GM12865 (cell line): ENCODE measurements at regions not wholly inside any gene's neighbourhood (a gene's known extent, or its start where the extent isn't known, plus 50 kb on each side); places are given as distances from the start of the nearest gene placed in this dataset.

Experiments
- DNase-seq: peaks from one replicate; pipeline ENCODE4 v3.0.0; 2010; ENCODE audit warnings: low read depth
- H3K4me3 ChIP-seq: 2 replicates; pipeline ENCODE4 v1.5.1; 2011; ENCODE audit warnings: mild to moderate bottlenecking, low read depth, low read length, control low read depth
- TF ChIP-seq, protein P1 (sequence below): IDR thresholded peaks from 2 replicates; pipeline ENCODE4 v1.5.1; 2011; ENCODE audit warnings: low read length, control low read depth, low read depth, inconsistent platforms; ENCODE audit not compliant: insufficient read depth; ENCODE audit errors: missing control alignments

- no peak overlapping the region for H3K4me3 ChIP-seq
- DNase-seq = no peak
- TF ChIP-seq, protein P1, sequence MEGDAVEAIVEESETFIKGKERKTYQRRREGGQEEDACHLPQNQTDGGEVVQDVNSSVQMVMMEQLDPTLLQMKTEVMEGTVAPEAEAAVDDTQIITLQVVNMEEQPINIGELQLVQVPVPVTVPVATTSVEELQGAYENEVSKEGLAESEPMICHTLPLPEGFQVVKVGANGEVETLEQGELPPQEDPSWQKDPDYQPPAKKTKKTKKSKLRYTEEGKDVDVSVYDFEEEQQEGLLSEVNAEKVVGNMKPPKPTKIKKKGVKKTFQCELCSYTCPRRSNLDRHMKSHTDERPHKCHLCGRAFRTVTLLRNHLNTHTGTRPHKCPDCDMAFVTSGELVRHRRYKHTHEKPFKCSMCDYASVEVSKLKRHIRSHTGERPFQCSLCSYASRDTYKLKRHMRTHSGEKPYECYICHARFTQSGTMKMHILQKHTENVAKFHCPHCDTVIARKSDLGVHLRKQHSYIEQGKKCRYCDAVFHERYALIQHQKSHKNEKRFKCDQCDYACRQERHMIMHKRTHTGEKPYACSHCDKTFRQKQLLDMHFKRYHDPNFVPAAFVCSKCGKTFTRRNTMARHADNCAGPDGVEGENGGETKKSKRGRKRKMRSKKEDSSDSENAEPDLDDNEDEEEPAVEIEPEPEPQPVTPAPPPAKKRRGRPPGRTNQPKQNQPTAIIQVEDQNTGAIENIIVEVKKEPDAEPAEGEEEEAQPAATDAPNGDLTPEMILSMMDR = no peak
Observed at GRCh38 chr2:5983511-5984272, 291.5 kb downstream of the SOX11 start.

- no peak overlapping the region for H3K4me3 ChIP-seq
- no peak for DNase-seq
- TF ChIP-seq, protein P1 = no peak
Observed at GRCh38 chr2:5984273-5984655, 292.1 kb downstream of the SOX11 start.

- TF ChIP-seq, protein P1 = no peak
- no peak overlapping the region for H3K4me3 ChIP-seq
- no peak for DNase-seq
Observed at GRCh38 chr2:5984946-5985345, 292.8 kb downstream of the SOX11 start.

- TF ChIP-seq, protein P1 = no peak
- peak; percentile 3 for DNase-seq
- no peak overlapping the region for H3K4me3 ChIP-seq
Observed at GRCh38 chr2:5985536-5986385, 293.6 kb downstream of the SOX11 start.

GRCh38 chr2:5986801-5987787 is 294.9 kb downstream of the SOX11 start:
- TF ChIP-seq, protein P1 = no peak
- DNase-seq = no peak
- H3K4me3 ChIP-seq = no peak overlapping the region

DNA sequence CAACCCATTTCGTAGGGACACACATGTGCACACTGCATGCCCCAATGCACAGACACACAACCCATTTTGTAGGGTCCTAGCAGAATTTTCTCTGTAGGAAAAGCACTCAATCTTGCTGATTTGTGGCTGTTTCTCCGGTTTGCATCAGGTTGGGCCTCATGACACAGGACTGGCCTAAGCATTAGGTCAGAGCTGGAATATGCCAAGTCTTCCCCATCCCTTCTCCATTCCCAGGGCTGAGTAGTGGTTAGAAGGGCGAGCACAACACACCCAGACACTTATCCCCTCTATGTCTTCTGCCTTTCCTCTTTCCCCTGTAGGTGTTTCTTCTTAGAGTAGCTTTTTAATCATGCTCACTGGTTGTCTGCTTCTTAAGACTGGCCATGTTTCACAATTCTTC is 295.9 kb downstream of the SOX11 start:
- TF ChIP-seq, protein P1 = no peak
- no peak overlapping the region for H3K4me3 ChIP-seq
- DNase-seq = no peak
